GM21447 (cell line): ENCODE measurements at regions not wholly inside any gene's neighbourhood (a gene's known extent, or its start where the extent isn't known, plus 50 kb on each side); places are given as distances from the start of the nearest gene placed in this dataset.

ENCODE experiments used
- ATAC-seq: cut with Tn5 transposase; IDR thresholded peaks from one replicate; pipeline ENCODE4 v1.9.1; 2021; ENCODE audit not compliant: unreplicated experiment

- ATAC-seq, result no peak
These were observed 1391.1 kb upstream of the LRRTM3 start for GRCh38 chr10:65534771-65535170.

- ATAC-seq, result no peak
These were observed 1381.1 kb upstream of the LRRTM3 start for GRCh38 chr10:65544756-65545155.

- ATAC-seq, result no peak
These were observed 1377.8 kb upstream of the LRRTM3 start for GRCh38 chr10:65548001-65548400.

GRCh38 chr10:65550761-65551160, 1375.1 kb upstream of the LRRTM3 start:
- no peak for ATAC-seq

- ATAC-seq, result no peak
These were observed 1370.6 kb upstream of the LRRTM3 start for GRCh38 chr10:65555192-65555591.

- no peak for ATAC-seq
These were observed 1369.8 kb upstream of the LRRTM3 start for GRCh38 chr10:65556006-65556405.

GRCh38 chr10:65559369-65559768, 1366.5 kb upstream of the LRRTM3 start:
- ATAC-seq, result no peak

GRCh38 chr10:65565246-65565645, 1360.6 kb upstream of the LRRTM3 start:
- ATAC-seq, result no peak

GRCh38 chr10:65566906-65567305, 1358.9 kb upstream of the LRRTM3 start:
- no peak for ATAC-seq

- no peak for ATAC-seq
These were observed 1355.5 kb upstream of the LRRTM3 start for GRCh38 chr10:65570143-65571010.

- ATAC-seq, result no peak
These were observed 1354.7 kb upstream of the LRRTM3 start for GRCh38 chr10:65571011-65571570.

- no peak for ATAC-seq
These were observed 1344.3 kb upstream of the LRRTM3 start for GRCh38 chr10:65581426-65582026.

- ATAC-seq, result no peak
These were observed 1323.5 kb upstream of the LRRTM3 start for GRCh38 chr10:65602182-65602865.

GRCh38 chr10:65611592-65611991, 1314.2 kb upstream of the LRRTM3 start:
- no peak for ATAC-seq

GRCh38 chr10:65614956-65615565, 1310.8 kb upstream of the LRRTM3 start:
- ATAC-seq, result no peak

GRCh38 chr10:65618126-65618525, 1307.7 kb upstream of the LRRTM3 start:
- ATAC-seq, result no peak

GRCh38 chr10:65620404-65621048, 1305.3 kb upstream of the LRRTM3 start:
- ATAC-seq, result no peak

- ATAC-seq, result no peak
These were observed 1303.2 kb upstream of the LRRTM3 start for GRCh38 chr10:65622608-65623007.

GRCh38 chr10:65628493-65629139, 1297.2 kb upstream of the LRRTM3 start:
- no peak for ATAC-seq

GRCh38 chr10:65660006-65660405, 1265.8 kb upstream of the LRRTM3 start:
- ATAC-seq, result no peak
